ENCODE measurements at regions not wholly inside any gene's neighbourhood (a gene's known extent, or its start where the extent isn't known, plus 50 kb on each side); places are given as distances from the start of the nearest gene placed in this dataset.

DNA sequence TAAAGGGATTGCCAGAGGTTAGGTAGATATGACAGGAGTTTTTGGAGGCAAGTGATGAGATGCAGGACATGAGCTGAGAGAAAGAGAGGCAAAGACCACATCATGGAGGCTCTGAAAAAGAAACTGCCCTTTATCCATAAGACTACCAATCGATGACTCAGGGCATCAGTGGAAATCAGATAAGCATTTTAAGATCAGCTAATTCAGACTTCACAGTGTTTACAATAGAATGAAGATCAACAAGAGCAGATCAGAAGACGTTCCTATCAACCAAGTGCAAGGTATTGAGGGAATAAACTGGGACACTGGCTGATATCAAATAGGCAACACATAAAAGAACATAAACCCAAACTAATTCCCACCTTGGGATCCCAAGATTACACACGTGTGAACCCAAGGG lies 227.2 kb downstream of the SLCO4C1 start:
- Histone ChIP-seq H2AFZ (ENCODE audit: low read depth, low read length) (no peak overlapping the region), H3K36me3 (ENCODE audit: control insufficient read depth in 2 of 2, extremely low read depth in 1 of 2, insufficient read depth in 2 of 2, low read length in 2 of 2) (no peaks in the 10 kb centered on the region), H3K79me2 (ENCODE audit: control insufficient read depth, insufficient read depth, low read length) (no peaks in the 10 kb centered on the region), H3K9me1 (replicated peaks; ENCODE audit: control insufficient read depth, extremely low read depth, insufficient read depth, low read length) (no peaks in the 10 kb centered on the region), H3K4me2 (ENCODE audit: insufficient read depth, low read length) (no peak overlapping the region), H4K20me1 (replicated peaks; ENCODE audit: control insufficient read depth, extremely low read depth, insufficient read depth, low read length) (no peaks in the 10 kb centered on the region), H3K9ac (replicated peaks; ENCODE audit: extremely low read depth, insufficient read depth, low read length) (no peak overlapping the region), H3K4me1 (ENCODE audit: control insufficient read depth, extremely low read depth, insufficient read depth, low read length) (no peaks in the 10 kb centered on the region), H3K27me3 (ENCODE audit: control insufficient read depth in 2 of 2, insufficient read depth in 2 of 2, low read length in 2 of 2) (no peaks in the 10 kb centered on the region), H3K27ac (ENCODE audit: insufficient read depth, low read depth, low read length) (no peak overlapping the region), H3K9me3 (replicated peaks; ENCODE audit: control insufficient read depth, insufficient read depth, low read length) (peaks cover 3% of the 10 kb centered on the region), H3K4me3 (replicated peaks in 1 of 3; ENCODE audit: insufficient read depth in 1 of 3, low read depth in 1 of 3, low read length in 3 of 3) (no peak overlapping the region)
- ChIA-PET CTCF (interaction anchor here (0.6 kb wide), 1 partner anchor 91 kb away, joined by 3 read pairs; no protein-coding TSS in a partner anchor), POLR2A (no interaction called here)
- no peak for FAIRE-seq
- no peak for DNase-seq (ENCODE audit: low read depth, low spot score)
- TF ChIP-seq GATA2 (IDR thresholded peaks at IDR 0.05; ENCODE audit: insufficient read depth, insufficient read length, low read depth, low read length) (no peak), MYC (IDR thresholded peaks at IDR 0.05; ENCODE audit: low read depth, low read length) (no peak), POLR2AphosphoS5 (IDR thresholded peaks at IDR 0.05; ENCODE audit: insufficient read depth, low read depth, low read length) (no peak), FOS (IDR thresholded peaks at IDR 0.05; ENCODE audit: borderline replicate concordance, insufficient read depth, low read length) (no peak), EZH2 (IDR thresholded peaks at IDR 0.05; ENCODE audit: borderline replicate concordance, low read depth, low read length, severe bottlenecking) (no peak), POLR2A (IDR thresholded peaks at IDR 0.05; ENCODE audit: low read depth, low read length) (no peak), JUN (IDR thresholded peaks at IDR 0.05; ENCODE audit: borderline replicate concordance, insufficient read depth, insufficient read length, low read depth) (no peak)
- TF ChIP-seq, protein P1, sequence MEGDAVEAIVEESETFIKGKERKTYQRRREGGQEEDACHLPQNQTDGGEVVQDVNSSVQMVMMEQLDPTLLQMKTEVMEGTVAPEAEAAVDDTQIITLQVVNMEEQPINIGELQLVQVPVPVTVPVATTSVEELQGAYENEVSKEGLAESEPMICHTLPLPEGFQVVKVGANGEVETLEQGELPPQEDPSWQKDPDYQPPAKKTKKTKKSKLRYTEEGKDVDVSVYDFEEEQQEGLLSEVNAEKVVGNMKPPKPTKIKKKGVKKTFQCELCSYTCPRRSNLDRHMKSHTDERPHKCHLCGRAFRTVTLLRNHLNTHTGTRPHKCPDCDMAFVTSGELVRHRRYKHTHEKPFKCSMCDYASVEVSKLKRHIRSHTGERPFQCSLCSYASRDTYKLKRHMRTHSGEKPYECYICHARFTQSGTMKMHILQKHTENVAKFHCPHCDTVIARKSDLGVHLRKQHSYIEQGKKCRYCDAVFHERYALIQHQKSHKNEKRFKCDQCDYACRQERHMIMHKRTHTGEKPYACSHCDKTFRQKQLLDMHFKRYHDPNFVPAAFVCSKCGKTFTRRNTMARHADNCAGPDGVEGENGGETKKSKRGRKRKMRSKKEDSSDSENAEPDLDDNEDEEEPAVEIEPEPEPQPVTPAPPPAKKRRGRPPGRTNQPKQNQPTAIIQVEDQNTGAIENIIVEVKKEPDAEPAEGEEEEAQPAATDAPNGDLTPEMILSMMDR (IDR thresholded peaks at IDR 0.05; ENCODE audit: extremely low read depth in 1 of 2, insufficient read depth in 1 of 2, low read depth in 1 of 2, low read length in 2 of 2): no peak
- TF ChIP-seq, protein P2, sequence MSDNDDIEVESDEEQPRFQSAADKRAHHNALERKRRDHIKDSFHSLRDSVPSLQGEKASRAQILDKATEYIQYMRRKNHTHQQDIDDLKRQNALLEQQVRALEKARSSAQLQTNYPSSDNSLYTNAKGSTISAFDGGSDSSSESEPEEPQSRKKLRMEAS (IDR thresholded peaks at IDR 0.05; ENCODE audit: insufficient read depth, insufficient read length): no peak
- dilution Hi-C loops (cut with MboI; ENCODE audit: extremely low pct_ligation_motif_present, low sequenced_read_pairs): no loop called here
- no TSS peak for BruUV-seq (replicated peaks)
- intact Hi-C loops (cut with micrococcal nuclease): no loop called here
